ENCODE measurements at regions not wholly inside any gene's neighbourhood (a gene's known extent, or its start where the extent isn't known, plus 50 kb on each side); places are given as distances from the start of the nearest gene placed in this dataset.

GRCh38 chr16:85194307-85195270 is 82.3 kb upstream of the CIBAR2 start:
- Histone ChIP-seq H3K9ac (ENCODE audit: low read length) (no peak overlapping the region), H3K4me2 (ENCODE audit: low read length) (no peak overlapping the region), H4K20me1 (ENCODE audit: insufficient read depth, low read length) (no peaks in the 10 kb centered on the region), H3K36me3 (replicated peaks; ENCODE audit: low read depth, low read length) (no peaks in the 10 kb centered on the region), H3K27ac (ENCODE audit: low read length) (no peak overlapping the region), H3K4me3 (ENCODE audit: low read length) (no peak overlapping the region), H3K9me3 (ENCODE audit: insufficient read depth, low read length) (no peaks in the 10 kb centered on the region), H3K4me1 (ENCODE audit: low read length) (no peaks in the 10 kb centered on the region), H2AFZ (ENCODE audit: low read depth, low read length) (no peak overlapping the region), H3K27me3 (ENCODE audit: low read depth, low read length) (peaks cover 12% of the 10 kb centered on the region; the same call in 1 of the 2 replicates), H3K79me2 (ENCODE audit: low read length) (no peaks in the 10 kb centered on the region)
- TF ChIP-seq CTCF (IDR thresholded peaks at IDR 0.05; ENCODE audit: low read depth, low read length) (no peak), EZH2phosphoT487 (IDR thresholded peaks at IDR 0.05; ENCODE audit: low read depth) (no peak)

GRCh38 chr16:85195271-85195647 is 83.0 kb upstream of the CIBAR2 start:
- H3K4me1 ChIP-seq (ENCODE audit: low read length): no peaks in the 10 kb centered on the region
- no peak overlapping the region for H3K9ac ChIP-seq (ENCODE audit: low read length)
- H3K79me2 ChIP-seq (ENCODE audit: low read length): no peaks in the 10 kb centered on the region
- H2AFZ ChIP-seq (ENCODE audit: low read depth, low read length): no peak overlapping the region
- H3K4me3 ChIP-seq (ENCODE audit: low read length): no peak overlapping the region
- H3K27ac ChIP-seq (ENCODE audit: low read length): no peak overlapping the region
- no peaks in the 10 kb centered on the region for H3K36me3 ChIP-seq (replicated peaks; ENCODE audit: low read depth, low read length)
- no peak for TF ChIP-seq EZH2phosphoT487 (IDR thresholded peaks at IDR 0.05; ENCODE audit: low read depth)
- TF ChIP-seq CTCF (IDR thresholded peaks at IDR 0.05; ENCODE audit: low read depth, low read length): no peak
- no peak overlapping the region for H3K4me2 ChIP-seq (ENCODE audit: low read length)
- H3K9me3 ChIP-seq (ENCODE audit: insufficient read depth, low read length): no peaks in the 10 kb centered on the region
- 0 out of 2 replicates have a peak, but pooled peaks cover 7% of the 10 kb centered on the region for H3K27me3 ChIP-seq (ENCODE audit: low read depth, low read length)
- H4K20me1 ChIP-seq (ENCODE audit: insufficient read depth, low read length): no peaks in the 10 kb centered on the region

GRCh38 chr16:85195900-85196772 is 83.9 kb upstream of the CIBAR2 start:
- H3K79me2 ChIP-seq (ENCODE audit: low read length): no peaks in the 10 kb centered on the region
- no peaks in the 10 kb centered on the region for H3K4me1 ChIP-seq (ENCODE audit: low read length)
- H4K20me1 ChIP-seq (ENCODE audit: insufficient read depth, low read length): no peaks in the 10 kb centered on the region
- H3K27ac ChIP-seq (ENCODE audit: low read length): no peak overlapping the region
- no peaks in the 10 kb centered on the region for H3K9me3 ChIP-seq (ENCODE audit: insufficient read depth, low read length)
- H3K36me3 ChIP-seq (replicated peaks; ENCODE audit: low read depth, low read length): no peaks in the 10 kb centered on the region
- no peak overlapping the region for H2AFZ ChIP-seq (ENCODE audit: low read depth, low read length)
- H3K27me3 ChIP-seq (ENCODE audit: low read depth, low read length): 0 out of 2 replicates have a peak, but pooled peaks cover 7% of the 10 kb centered on the region
- no peak overlapping the region for H3K9ac ChIP-seq (ENCODE audit: low read length)
- H3K4me3 ChIP-seq (ENCODE audit: low read length): no peak overlapping the region
- no peak for TF ChIP-seq EZH2phosphoT487 (IDR thresholded peaks at IDR 0.05; ENCODE audit: low read depth)
- TF ChIP-seq CTCF (IDR thresholded peaks at IDR 0.05; ENCODE audit: low read depth, low read length): no peak
- no peak overlapping the region for H3K4me2 ChIP-seq (ENCODE audit: low read length)

GRCh38 chr16:85196976-85197375 is 84.7 kb upstream of the CIBAR2 start:
- no peaks in the 10 kb centered on the region for H4K20me1 ChIP-seq (ENCODE audit: insufficient read depth, low read length)
- no peak overlapping the region for H2AFZ ChIP-seq (ENCODE audit: low read depth, low read length)
- H3K27ac ChIP-seq (ENCODE audit: low read length): no peak overlapping the region
- 0 out of 2 replicates have a peak, but pooled peaks cover 7% of the 10 kb centered on the region for H3K27me3 ChIP-seq (ENCODE audit: low read depth, low read length)
- no peak for TF ChIP-seq CTCF (IDR thresholded peaks at IDR 0.05; ENCODE audit: low read depth, low read length)
- TF ChIP-seq EZH2phosphoT487 (IDR thresholded peaks at IDR 0.05; ENCODE audit: low read depth): no peak
- H3K79me2 ChIP-seq (ENCODE audit: low read length): no peaks in the 10 kb centered on the region
- H3K9ac ChIP-seq (ENCODE audit: low read length): no peak overlapping the region
- H3K36me3 ChIP-seq (replicated peaks; ENCODE audit: low read depth, low read length): no peaks in the 10 kb centered on the region
- H3K4me1 ChIP-seq (ENCODE audit: low read length): no peaks in the 10 kb centered on the region
- H3K4me3 ChIP-seq (ENCODE audit: low read length): no peak overlapping the region
- no peak overlapping the region for H3K4me2 ChIP-seq (ENCODE audit: low read length)
- H3K9me3 ChIP-seq (ENCODE audit: insufficient read depth, low read length): no peaks in the 10 kb centered on the region
